Fibroblast of lung (primary cell): ENCODE measurements at regions not wholly inside any gene's neighbourhood (a gene's known extent, or its start where the extent isn't known, plus 50 kb on each side); places are given as distances from the start of the nearest gene placed in this dataset.

Experiments
- DNase-seq, 2 donors: peaks; one replicate each; pipeline versions ENCODE4 v3.0.0 to v3.0.0-alpha.2; 2010; ENCODE audit warnings: low read depth in 2 of 2
- H2AFZ ChIP-seq: 2 replicates; pipeline ENCODE4 v1.5.1; 2012; ENCODE audit warnings: low read length, control low read depth, inconsistent platforms
- H3K27ac ChIP-seq: 2 replicates; pipeline ENCODE4 v1.5.1; 2011; ENCODE audit warnings: low read length, control low read depth; ENCODE audit not compliant: insufficient read depth
- H3K27me3 ChIP-seq: 2 replicates; pipeline ENCODE4 v1.5.1; 2011; ENCODE audit warnings: mild to moderate bottlenecking, low read length; ENCODE audit not compliant: control insufficient read depth, insufficient read depth
- H3K36me3 ChIP-seq: 2 replicates; pipeline ENCODE4 v1.5.1; 2011; ENCODE audit warnings: low read length; ENCODE audit not compliant: control insufficient read depth, insufficient read depth
- H3K4me1 ChIP-seq: 2 replicates; pipeline ENCODE4 v1.5.1; 2011; ENCODE audit warnings: low read length; ENCODE audit not compliant: control insufficient read depth, insufficient read depth; ENCODE audit errors: extremely low read depth
- H3K4me2 ChIP-seq: 2 replicates; pipeline ENCODE4 v1.5.1; 2011; ENCODE audit warnings: low read length, control low read depth; ENCODE audit not compliant: insufficient read depth; ENCODE audit errors: extremely low read depth
- H3K4me3 ChIP-seq, 4 experiments: fragments of 200-600 bp in 1 of 4; sonication (generic) in 1 of 4; replicated peaks in 1 of 4; 2 replicates each; pipeline ENCODE4 v1.5.1; 2011 to 2016; ENCODE audit warnings: low read length in 4 of 4, low read depth in 3 of 4, mild to moderate bottlenecking in 3 of 4, control low read depth in 2 of 4, inconsistent platforms in 1 of 4, mixed read lengths in 1 of 4; ENCODE audit not compliant: insufficient read depth in 1 of 4; ENCODE audit errors: control extremely low read depth in 1 of 4
- H3K79me2 ChIP-seq: 2 replicates; pipeline ENCODE4 v1.5.1; 2012; ENCODE audit warnings: mild to moderate bottlenecking, low read length, inconsistent platforms; ENCODE audit not compliant: control insufficient read depth, insufficient read depth
- H3K9ac ChIP-seq: 2 replicates; pipeline ENCODE4 v1.5.1; 2011; ENCODE audit warnings: mild to moderate bottlenecking, low read length, control low read depth; ENCODE audit not compliant: insufficient read depth
- H3K9me3 ChIP-seq: 2 replicates; pipeline ENCODE4 v1.5.1; 2012; ENCODE audit warnings: low read depth, low read length; ENCODE audit not compliant: control insufficient read depth, insufficient read depth
- H4K20me1 ChIP-seq: 2 replicates; pipeline ENCODE4 v1.5.1; 2011; ENCODE audit warnings: low read length; ENCODE audit not compliant: control insufficient read depth, insufficient read depth; ENCODE audit errors: extremely low read depth
- EZH2 ChIP-seq: IDR thresholded peaks from 2 replicates; pipeline ENCODE4 v1.5.1; 2012; ENCODE audit warnings: low read length, control low read depth, mild to moderate bottlenecking; ENCODE audit errors: missing control alignments
- TF ChIP-seq, protein P1 (sequence below), 2 donors: IDR thresholded peaks in 1 of 2; conservative IDR thresholded peaks in 1 of 2; 1 replicate in 1 of 2; 2 replicates in 1 of 2; pipeline ENCODE4 v1.5.1; 2011 to 2012; ENCODE audit warnings: low read length in 2 of 2, control low read depth in 1 of 2, inconsistent platforms in 1 of 2, low read depth in 1 of 2, mild to moderate bottlenecking in 1 of 2

DNA sequence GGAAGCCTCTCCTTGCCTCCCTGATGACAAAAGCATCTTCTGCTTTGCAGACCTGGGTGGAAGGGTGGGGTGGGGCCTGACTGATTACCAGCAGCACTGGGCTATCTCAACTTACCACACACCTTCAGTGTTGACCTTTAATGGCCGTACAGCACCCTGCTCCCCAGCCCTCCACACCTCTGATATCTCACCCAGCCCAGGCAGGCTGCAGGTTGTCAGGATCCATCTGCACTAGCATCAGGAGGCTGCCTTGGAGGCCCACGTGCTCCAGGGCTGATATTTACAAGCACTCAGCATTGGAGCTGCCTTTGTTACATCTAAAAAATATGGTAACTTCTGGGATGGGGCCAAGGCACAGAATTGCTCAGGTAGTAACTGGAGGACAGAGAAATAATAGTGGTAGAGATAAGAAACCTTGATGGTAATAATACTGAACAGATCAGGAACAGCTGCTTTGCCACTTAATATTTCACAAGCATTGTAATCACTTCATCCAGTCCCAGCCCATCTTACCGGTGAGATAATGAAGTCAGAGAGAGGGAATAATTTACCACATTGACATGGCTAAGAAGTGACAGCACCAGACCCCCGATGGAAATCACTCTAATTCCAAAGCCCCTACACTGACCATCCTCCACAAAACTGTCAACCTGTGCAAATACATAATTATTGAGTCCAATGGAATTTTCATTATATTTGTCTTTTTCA lies 125.2 kb upstream of the RFLNA start:
- no peak for DNase-seq
- H3K79me2 ChIP-seq: no peaks in the 10 kb centered on the region
- no peak overlapping the region for H3K9ac ChIP-seq
- no peaks in the 10 kb centered on the region for H3K36me3 ChIP-seq
- H3K4me1 ChIP-seq: peaks cover 2% of the 10 kb centered on the region
- H4K20me1 ChIP-seq: no peaks in the 10 kb centered on the region
- no peaks in the 10 kb centered on the region for H3K9me3 ChIP-seq
- H3K27ac ChIP-seq: no peak overlapping the region
- H3K27me3 ChIP-seq: no peaks in the 10 kb centered on the region
- no peak overlapping the region for H2AFZ ChIP-seq
- H3K4me3 ChIP-seq: no peak overlapping the region
- H3K4me2 ChIP-seq: no peak overlapping the region
- TF ChIP-seq EZH2: no peak
- TF ChIP-seq, protein P1, sequence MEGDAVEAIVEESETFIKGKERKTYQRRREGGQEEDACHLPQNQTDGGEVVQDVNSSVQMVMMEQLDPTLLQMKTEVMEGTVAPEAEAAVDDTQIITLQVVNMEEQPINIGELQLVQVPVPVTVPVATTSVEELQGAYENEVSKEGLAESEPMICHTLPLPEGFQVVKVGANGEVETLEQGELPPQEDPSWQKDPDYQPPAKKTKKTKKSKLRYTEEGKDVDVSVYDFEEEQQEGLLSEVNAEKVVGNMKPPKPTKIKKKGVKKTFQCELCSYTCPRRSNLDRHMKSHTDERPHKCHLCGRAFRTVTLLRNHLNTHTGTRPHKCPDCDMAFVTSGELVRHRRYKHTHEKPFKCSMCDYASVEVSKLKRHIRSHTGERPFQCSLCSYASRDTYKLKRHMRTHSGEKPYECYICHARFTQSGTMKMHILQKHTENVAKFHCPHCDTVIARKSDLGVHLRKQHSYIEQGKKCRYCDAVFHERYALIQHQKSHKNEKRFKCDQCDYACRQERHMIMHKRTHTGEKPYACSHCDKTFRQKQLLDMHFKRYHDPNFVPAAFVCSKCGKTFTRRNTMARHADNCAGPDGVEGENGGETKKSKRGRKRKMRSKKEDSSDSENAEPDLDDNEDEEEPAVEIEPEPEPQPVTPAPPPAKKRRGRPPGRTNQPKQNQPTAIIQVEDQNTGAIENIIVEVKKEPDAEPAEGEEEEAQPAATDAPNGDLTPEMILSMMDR (conservative IDR thresholded peaks at IDR 0.05 in 1 of 2, IDR thresholded peaks at IDR 0.05 in 1 of 2; ENCODE audit: low read depth in 1 of 2, low read length in 2 of 2): no peak

DNA sequence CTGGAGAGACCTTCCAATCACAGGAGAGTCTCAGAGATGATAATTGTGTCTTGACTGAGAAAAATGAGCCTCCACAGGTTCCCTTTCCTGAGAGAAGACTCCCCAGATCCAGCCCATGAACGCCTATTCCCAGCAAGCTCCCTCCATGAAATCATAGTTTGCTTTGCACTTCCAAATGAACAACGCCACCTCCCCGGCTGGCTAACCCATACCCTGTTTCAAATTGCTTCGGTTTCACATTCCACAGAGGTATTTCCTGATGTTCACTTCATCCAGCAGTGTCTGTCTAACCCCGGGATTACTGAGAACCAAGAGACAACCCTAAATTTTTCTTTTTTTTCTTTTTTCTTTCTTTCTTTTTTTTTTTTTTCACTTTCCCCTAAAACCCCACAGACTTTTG lies 124.1 kb upstream of the RFLNA start:
- Histone ChIP-seq H3K36me3 (no peaks in the 10 kb centered on the region), H3K27ac (no peak overlapping the region), H3K4me1 (peaks cover 2% of the 10 kb centered on the region), H3K27me3 (no peaks in the 10 kb centered on the region), H3K9ac (no peak overlapping the region), H3K9me3 (no peaks in the 10 kb centered on the region), H3K4me3 (no peak overlapping the region), H3K79me2 (no peaks in the 10 kb centered on the region), H4K20me1 (no peaks in the 10 kb centered on the region), H2AFZ (no peak overlapping the region), H3K4me2 (no peak overlapping the region)
- peak in 1 of 2 donors; percentile 15 for DNase-seq
- TF ChIP-seq, protein P1 (conservative IDR thresholded peaks at IDR 0.05 in 1 of 2, IDR thresholded peaks at IDR 0.05 in 1 of 2; ENCODE audit: low read depth in 1 of 2, low read length in 2 of 2): no peak
- no peak for TF ChIP-seq EZH2

DNA sequence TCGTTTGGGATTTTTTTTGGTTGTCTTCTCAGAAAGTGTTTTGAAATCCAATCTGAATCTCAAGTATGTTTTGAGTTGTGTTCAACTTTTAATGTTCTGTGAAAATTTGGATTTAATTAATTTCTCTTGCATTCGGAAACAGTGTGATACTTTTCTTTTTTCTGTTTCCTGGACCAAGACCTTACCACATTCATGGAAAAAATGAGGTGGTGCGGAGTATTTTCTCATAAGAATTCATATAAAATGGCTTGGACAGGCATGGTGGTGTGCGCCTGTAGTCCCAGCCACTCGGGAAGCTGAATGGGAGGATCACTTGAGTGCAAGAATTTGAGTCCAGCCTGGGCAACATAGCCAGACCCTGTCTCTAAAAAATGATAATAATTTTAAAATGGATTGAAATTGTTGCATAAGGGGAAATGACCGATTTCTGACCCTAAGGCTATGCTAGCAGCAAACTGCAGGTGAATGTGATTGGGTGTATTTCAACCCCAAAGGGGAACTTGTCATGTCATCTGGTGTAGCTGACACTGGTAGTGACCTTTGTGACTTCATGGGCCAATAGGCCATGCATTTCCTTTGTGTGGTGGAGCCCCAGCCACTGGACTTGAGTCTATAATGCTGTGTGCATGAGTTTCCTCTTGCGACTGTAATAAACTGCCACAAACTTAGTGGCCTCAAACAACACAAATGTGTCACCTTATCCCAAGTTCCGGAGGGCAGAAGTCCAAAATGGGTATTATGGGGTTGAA lies 123.5 kb upstream of the RFLNA start:
- no peaks in the 10 kb centered on the region for H3K27me3 ChIP-seq
- no peak overlapping the region for H2AFZ ChIP-seq
- no peak overlapping the region for H3K4me2 ChIP-seq
- H3K4me1 ChIP-seq: peaks cover 2% of the 10 kb centered on the region
- no peaks in the 10 kb centered on the region for H3K9me3 ChIP-seq
- no peak overlapping the region for H3K4me3 ChIP-seq
- no peaks in the 10 kb centered on the region for H3K79me2 ChIP-seq
- H3K9ac ChIP-seq: no peak overlapping the region
- H3K36me3 ChIP-seq: no peaks in the 10 kb centered on the region
- no peak for DNase-seq
- no peak overlapping the region for H3K27ac ChIP-seq
- H4K20me1 ChIP-seq: no peaks in the 10 kb centered on the region
- TF ChIP-seq, protein P1 (conservative IDR thresholded peaks at IDR 0.05 in 1 of 2, IDR thresholded peaks at IDR 0.05 in 1 of 2; ENCODE audit: low read depth in 1 of 2, low read length in 2 of 2): no peak
- TF ChIP-seq EZH2: no peak
